Dendritic cell treated with granulocyte-macrophage colony-stimulating factor and Interleukin-4, amounts not matched to agents 40 ng/mL and 50 ng/mL, for 4 days (primary cell): ENCODE measurements at regions not wholly inside any gene's neighbourhood (a gene's known extent, or its start where the extent isn't known, plus 50 kb on each side); places are given as distances from the start of the nearest gene placed in this dataset.
A peak's percentile ranks its signal among the peaks of the same experiment; 100 is the strongest.
"Not testable (repeated sequence)": the region's sequence is repeated elsewhere in the genome, so short reads cannot be mapped to it uniquely, and the experiment has no call there.

Experiments used
- H3K27ac Mint-ChIP-seq: one replicate; pipeline ENCODE4 v1.8.0; 2022; ENCODE audit warnings: mild to moderate bottlenecking, mixed read lengths
- H3K27me3 Mint-ChIP-seq: one replicate; pipeline ENCODE4 v1.8.0; 2022; ENCODE audit warnings: mild to moderate bottlenecking, mixed read lengths
- H3K36me3 Mint-ChIP-seq: one replicate; pipeline ENCODE4 v1.8.0; 2022; ENCODE audit warnings: low read depth, mixed read lengths
- H3K4me1 Mint-ChIP-seq: one replicate; pipeline ENCODE4 v1.8.0; 2022; ENCODE audit warnings: low read depth, mixed read lengths
- H3K4me3 Mint-ChIP-seq: one replicate; pipeline ENCODE4 v1.8.0; 2022; ENCODE audit warnings: mild to moderate bottlenecking, moderate library complexity, mixed read lengths
- H3K9me3 Mint-ChIP-seq: one replicate; pipeline ENCODE4 v1.8.0; 2022; ENCODE audit warnings: mixed read lengths
- intact Hi-C: fragments of 100-400 bp; cut with micrococcal nuclease; formaldehyde crosslinking; loops from one replicate; pipeline ENCODE4 v1.15.0; 2022

GRCh38 chr3:112721231-112721630 lies 80.3 kb upstream of the CCDC80 start:
- Mint-ChIP-seq H3K36me3 (no peaks in the 10 kb centered on the region), H3K27ac (no peak overlapping the region), H3K27me3 (peaks cover 2% of the 10 kb centered on the region), H3K4me1 (no peaks in the 10 kb centered on the region), H3K4me3 (no peak overlapping the region), H3K9me3 (no peaks in the 10 kb centered on the region)
- intact Hi-C loops, result no loop called here

GRCh38 chr3:112718967-112719366 lies 78.0 kb upstream of the CCDC80 start:
- H3K9me3 Mint-ChIP-seq, result no peaks in the 10 kb centered on the region
- H3K27ac Mint-ChIP-seq, result no peak overlapping the region
- H3K36me3 Mint-ChIP-seq, result no peaks in the 10 kb centered on the region
- intact Hi-C loops, result no loop called here
- H3K4me1 Mint-ChIP-seq, result peaks cover under 1% of the 10 kb centered on the region
- no peak overlapping the region for H3K4me3 Mint-ChIP-seq
- H3K27me3 Mint-ChIP-seq, result peaks cover 2% of the 10 kb centered on the region

- Mint-ChIP-seq H3K27ac (no peak overlapping the region), H3K4me1 (peaks cover 5% of the 10 kb centered on the region), H3K27me3 (peaks cover 2% of the 10 kb centered on the region), H3K9me3 (peaks cover 3% of the 10 kb centered on the region), H3K36me3 (no peaks in the 10 kb centered on the region), H3K4me3 (no peak overlapping the region)
- intact Hi-C loops, result no loop called here
Measured at GRCh38 chr3:112718516-112718915, 77.6 kb upstream of the CCDC80 start.

GRCh38 chr3:112709911-112710310 lies 69.0 kb upstream of the CCDC80 start:
- Mint-ChIP-seq H3K4me3 (no peak overlapping the region), H3K36me3 (no peaks in the 10 kb centered on the region), H3K27ac (peak overlapping the region; percentile 26), H3K4me1 (peaks cover 23% of the 10 kb centered on the region), H3K27me3 (peaks cover 5% of the 10 kb centered on the region), H3K9me3 (peaks cover 24% of the 10 kb centered on the region)
- intact Hi-C loops, result loop anchor here (10.0 kb wide), 1 partner anchor 125 kb away; no protein-coding TSS in a partner anchor

GRCh38 chr3:112699436-112699978 lies 58.6 kb upstream of the CCDC80 start:
- Mint-ChIP-seq H3K27me3 (peaks cover 14% of the 10 kb centered on the region), H3K4me3 (no peak overlapping the region), H3K9me3 (no peaks in the 10 kb centered on the region), H3K36me3 (no peaks in the 10 kb centered on the region), H3K27ac (no peak overlapping the region), H3K4me1 (peaks cover 26% of the 10 kb centered on the region)
- intact Hi-C loops, result no loop called here

- H3K36me3 Mint-ChIP-seq, H3K27me3 Mint-ChIP-seq, H3K9me3 Mint-ChIP-seq, intact Hi-C loops, H3K4me3 Mint-ChIP-seq, H3K27ac Mint-ChIP-seq: not testable (repeated sequence)
- peaks cover 32% of the 10 kb centered on the region for H3K4me1 Mint-ChIP-seq
Measured at GRCh38 chr3:112698442-112698841, 57.5 kb upstream of the CCDC80 start.

GRCh38 chr3:112696244-112696643 lies 55.3 kb upstream of the CCDC80 start:
- H3K27me3 Mint-ChIP-seq, H3K36me3 Mint-ChIP-seq, H3K4me3 Mint-ChIP-seq, H3K9me3 Mint-ChIP-seq, H3K27ac Mint-ChIP-seq, intact Hi-C loops: not testable (repeated sequence)
- H3K4me1 Mint-ChIP-seq, result peaks cover 34% of the 10 kb centered on the region

- H3K4me1 Mint-ChIP-seq, result peaks cover 34% of the 10 kb centered on the region
- H3K36me3 Mint-ChIP-seq, H3K9me3 Mint-ChIP-seq, H3K4me3 Mint-ChIP-seq, intact Hi-C loops, H3K27ac Mint-ChIP-seq, H3K27me3 Mint-ChIP-seq: not testable (repeated sequence)
Measured at GRCh38 chr3:112695377-112696108, 54.6 kb upstream of the CCDC80 start.

GRCh38 chr3:112694906-112695305 lies 54.0 kb upstream of the CCDC80 start:
- peaks cover 32% of the 10 kb centered on the region for H3K4me1 Mint-ChIP-seq
- not testable (repeated sequence) for H3K27me3 Mint-ChIP-seq, H3K27ac Mint-ChIP-seq, H3K36me3 Mint-ChIP-seq, H3K4me3 Mint-ChIP-seq, H3K9me3 Mint-ChIP-seq
- intact Hi-C loops, result loop anchor here (5.0 kb wide), 1 partner anchor 53 kb away; the partner anchor contains the start of gene CCDC80

GRCh38 chr3:112693186-112693585 lies 52.2 kb upstream of the CCDC80 start:
- intact Hi-C loops, result loop anchor here (5.0 kb wide), 1 partner anchor 51 kb away; the partner anchor contains the start of gene CCDC80
- H3K4me1 Mint-ChIP-seq, result peaks cover 27% of the 10 kb centered on the region
- H3K27me3 Mint-ChIP-seq, result no peaks in the 10 kb centered on the region
- no peak overlapping the region for H3K4me3 Mint-ChIP-seq
- no peaks in the 10 kb centered on the region for H3K36me3 Mint-ChIP-seq
- peak overlapping the region; percentile 26 for H3K27ac Mint-ChIP-seq
- H3K9me3 Mint-ChIP-seq, result peaks cover 8% of the 10 kb centered on the region
